HG03442 (cell line): ENCODE measurements at regions not wholly inside any gene's neighbourhood (a gene's known extent, or its start where the extent isn't known, plus 50 kb on each side); places are given as distances from the start of the nearest gene placed in this dataset.
"Not testable (repeated sequence)": the region's sequence is repeated elsewhere in the genome, so short reads cannot be mapped to it uniquely, and the experiment has no call there.

Source experiments
- ATAC-seq: cut with Tn5 transposase; IDR thresholded peaks from one replicate; pipeline ENCODE4 v1.9.1; 2021; ENCODE audit warnings: mild to moderate bottlenecking, moderate library complexity; ENCODE audit not compliant: unreplicated experiment

DNA sequence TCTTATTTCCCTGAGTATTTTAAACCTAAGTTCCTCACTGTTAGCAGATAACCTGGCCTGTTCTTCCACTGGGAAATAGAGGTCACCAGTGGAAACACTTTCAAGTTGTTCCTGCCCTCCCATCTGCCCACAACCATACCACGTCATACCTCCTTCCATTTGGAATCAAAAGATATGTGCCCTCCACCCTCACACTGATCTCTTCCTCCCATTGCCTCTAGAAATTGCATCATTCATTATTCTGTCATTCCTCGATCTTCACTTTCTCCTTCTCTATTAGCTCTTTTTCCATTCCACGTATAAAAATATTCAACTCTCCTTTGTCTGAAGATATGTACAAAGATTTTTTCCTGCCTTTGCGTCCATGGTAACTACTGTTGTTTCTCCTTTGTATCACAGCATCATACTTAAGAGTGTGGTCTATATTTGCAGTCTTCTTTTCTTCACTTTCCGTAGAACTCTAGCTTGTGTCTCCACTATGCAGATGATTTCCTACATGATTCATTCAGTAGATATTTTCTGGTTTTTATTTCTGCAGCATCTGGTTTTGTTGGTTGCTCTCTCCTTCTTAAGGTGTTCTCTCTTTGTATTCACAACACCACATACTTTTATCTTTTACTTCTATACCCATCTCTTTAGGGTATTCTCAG, 312.3 kb downstream of the REEP3 start:
- ATAC-seq = no peak

GRCh38 chr10:63836666-63837442, 315.7 kb downstream of the REEP3 start:
- ATAC-seq = no peak

DNA sequence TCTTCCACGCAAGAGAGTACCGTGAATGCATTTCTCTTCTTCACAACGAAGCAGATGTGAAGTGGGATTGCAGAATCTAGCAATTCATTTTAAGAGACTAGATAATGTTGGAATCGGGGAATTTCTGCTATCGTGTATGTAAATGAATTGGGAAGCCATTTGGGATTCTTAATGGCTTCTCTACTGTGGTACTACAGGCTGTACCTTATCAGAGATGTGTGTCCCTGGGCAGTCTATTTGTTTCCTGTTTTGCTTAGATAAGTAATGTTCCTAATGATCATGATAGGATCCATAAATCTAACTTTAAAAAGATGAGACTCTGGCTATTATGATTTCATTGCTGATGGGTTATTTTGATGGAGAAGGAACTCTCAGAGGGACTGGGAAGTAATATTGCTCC, 320.6 kb downstream of the REEP3 start:
- ATAC-seq = no peak

DNA sequence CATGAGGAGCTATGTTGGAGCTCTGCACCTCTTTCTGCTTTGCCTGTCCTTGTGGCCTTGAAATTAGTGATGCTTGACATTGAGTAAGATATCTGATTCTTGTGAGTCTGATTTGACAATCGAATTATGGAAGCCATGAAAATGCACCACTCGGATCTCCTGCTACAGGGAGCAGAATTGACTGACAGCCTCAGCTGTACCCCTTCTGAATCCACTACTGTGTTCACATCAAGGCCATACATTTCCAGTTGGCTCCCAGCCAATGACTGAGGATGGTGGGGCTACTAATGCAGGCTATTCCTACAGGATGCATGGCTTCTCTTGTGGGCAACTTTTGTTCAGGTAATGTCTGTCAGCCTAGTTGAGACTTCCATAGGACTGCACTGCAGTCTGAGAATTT, 321.9 kb downstream of the REEP3 start:
- no peak for ATAC-seq

DNA sequence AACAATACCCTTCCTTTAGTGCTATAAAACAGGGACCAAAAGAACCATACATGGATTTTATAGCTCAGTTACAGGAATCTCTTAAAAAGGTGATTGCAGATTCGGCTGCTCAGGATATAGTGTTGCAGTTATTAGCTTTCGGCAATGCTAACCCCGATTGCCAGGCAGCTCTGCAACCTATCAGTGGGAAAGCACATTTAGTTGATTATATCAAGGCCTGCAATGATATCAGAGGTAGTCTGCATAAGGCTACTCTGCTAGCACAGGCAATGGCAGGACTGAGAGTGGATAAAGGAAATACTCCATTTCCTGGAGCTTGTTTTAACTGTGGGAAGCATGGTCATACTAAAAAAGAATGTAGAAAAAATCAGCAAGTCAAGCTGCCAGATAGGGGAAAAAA, 327.7 kb downstream of the REEP3 start:
- ATAC-seq = not testable (repeated sequence)

GRCh38 chr10:63862860-63863259, 341.7 kb downstream of the REEP3 start:
- no peak for ATAC-seq

DNA sequence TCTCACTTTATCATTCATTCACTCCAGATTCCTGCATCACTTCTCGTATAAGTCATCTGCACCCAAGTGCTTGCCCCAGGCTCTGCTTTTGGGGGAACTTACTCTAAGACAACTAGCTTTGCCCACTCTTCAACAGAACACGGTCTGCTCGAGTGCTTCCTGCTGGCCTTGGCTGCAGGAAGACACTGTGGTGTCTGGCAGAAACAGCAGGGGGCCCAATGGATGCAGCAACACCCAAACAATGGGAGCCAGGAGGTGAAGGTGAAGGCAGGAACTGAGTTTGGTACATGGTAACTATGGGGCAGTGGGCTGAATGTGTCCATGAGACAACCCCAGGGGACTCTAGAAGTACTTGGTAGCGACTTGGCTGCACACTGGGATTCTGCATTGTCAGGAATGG, 344.0 kb downstream of the REEP3 start:
- ATAC-seq = no peak

DNA sequence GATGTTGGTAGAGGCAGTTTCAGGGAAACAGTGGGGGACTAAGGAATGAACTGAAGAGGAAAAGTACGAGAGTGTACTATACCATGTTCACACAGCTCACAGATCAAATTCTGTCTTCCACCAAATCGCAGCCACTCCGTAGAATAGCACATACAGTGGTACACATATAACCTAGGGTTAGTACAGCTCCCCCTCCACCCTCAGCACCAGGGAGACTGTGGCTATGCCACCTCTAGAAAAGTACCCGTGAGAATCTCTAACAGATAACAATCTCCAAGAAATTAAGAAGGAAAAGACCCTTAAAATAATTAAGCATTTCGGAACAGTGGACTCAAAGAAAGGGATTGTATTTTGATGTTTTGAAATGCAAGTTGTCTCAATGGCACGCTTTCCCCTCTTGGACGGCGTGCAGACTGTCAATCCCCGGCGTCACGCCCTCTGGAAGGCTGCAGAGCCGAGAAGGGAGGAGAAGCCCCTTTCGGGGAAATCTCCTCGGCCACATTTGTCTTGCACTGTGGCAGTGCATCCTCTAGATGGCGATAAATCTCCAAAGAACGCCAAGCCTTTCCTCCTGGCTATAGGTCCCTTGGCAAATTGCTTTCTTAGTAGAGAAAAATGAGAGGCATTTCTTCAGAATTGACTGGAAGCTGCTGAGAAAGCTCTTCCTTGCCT, 345.0 kb downstream of the REEP3 start:
- ATAC-seq = peak; percentile 87

- ATAC-seq = peak; percentile 59
Measured at GRCh38 chr10:63866747-63867140, 345.5 kb downstream of the REEP3 start.

DNA sequence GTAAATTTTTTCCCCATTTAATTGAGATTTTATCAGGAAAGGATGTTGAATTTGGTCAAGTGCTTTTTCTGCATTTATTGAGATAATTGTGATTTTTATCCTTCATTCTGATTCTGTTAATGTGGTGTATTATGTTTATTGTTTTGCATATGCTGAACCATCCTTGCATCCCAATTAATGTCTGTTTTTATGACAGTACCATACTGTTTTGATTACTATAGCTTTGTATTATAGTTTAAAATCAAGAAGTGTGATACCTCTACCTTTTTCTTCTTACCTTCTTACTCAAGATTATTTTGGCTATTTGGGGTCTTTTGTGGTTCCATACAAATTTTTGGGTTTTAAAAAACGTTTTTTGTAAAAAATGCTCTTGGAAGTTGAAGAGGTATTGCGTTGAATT, 357.2 kb downstream of the REEP3 start:
- no peak for ATAC-seq

GRCh38 chr10:63883861-63884260, 362.7 kb downstream of the REEP3 start:
- ATAC-seq = no peak

DNA sequence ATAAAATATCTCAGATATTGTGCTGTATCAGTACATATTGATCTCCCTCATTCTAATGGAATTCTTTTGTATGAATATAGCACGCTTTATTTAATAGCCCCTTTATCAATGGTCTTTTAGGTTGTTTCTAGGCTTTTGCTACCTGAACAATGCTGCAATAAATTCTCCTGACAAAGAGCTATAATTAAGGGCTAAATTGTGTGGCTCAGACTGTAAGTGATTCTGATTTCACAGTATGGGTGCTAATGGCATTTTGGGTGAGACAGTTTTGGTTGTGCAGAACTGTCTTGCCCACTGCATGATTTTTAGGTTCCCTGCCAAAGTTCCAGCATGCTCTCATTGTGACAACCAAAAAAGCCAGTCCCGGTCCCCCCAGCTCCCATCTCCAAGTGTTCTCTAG, 363.2 kb downstream of the REEP3 start:
- ATAC-seq = no peak

GRCh38 chr10:63885156-63885555, 364.0 kb downstream of the REEP3 start:
- ATAC-seq = no peak

DNA sequence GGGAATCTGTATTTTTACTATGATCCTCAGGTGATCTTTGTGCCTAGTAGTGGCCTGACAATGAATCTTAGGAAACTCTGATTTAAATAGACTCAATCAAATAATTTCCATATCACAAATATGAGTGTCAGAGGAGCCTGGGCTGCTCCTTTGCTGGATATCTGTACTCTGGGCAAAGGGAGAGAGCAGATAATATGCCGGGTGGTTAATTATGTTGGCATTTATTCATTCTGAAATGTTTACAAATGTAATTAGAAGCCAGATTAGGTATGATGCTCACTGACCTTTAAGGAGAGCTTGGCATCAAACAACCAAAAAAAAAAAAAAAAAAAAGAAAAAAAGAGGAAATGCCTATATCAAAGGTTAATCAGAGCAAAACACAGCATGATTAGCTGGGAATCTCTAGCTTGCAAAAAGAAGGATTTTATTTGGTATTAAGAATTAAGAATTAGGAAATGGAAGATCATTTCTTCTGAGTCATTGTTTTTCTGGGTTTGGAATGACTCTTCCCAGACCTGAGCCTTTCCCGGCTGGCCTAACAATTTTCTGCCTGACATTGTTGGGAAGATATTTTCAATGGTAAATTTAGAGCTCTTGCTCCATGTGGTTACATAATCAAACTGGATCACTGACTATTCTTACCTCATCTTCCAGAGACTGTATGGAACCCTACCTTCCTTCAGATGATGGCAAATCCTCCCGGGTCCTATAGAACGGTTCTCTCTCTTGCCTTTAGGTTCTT, 365.3 kb downstream of the REEP3 start:
- no peak for ATAC-seq

- ATAC-seq = no peak
Measured at GRCh38 chr10:63887023-63887589, 365.9 kb downstream of the REEP3 start.

DNA sequence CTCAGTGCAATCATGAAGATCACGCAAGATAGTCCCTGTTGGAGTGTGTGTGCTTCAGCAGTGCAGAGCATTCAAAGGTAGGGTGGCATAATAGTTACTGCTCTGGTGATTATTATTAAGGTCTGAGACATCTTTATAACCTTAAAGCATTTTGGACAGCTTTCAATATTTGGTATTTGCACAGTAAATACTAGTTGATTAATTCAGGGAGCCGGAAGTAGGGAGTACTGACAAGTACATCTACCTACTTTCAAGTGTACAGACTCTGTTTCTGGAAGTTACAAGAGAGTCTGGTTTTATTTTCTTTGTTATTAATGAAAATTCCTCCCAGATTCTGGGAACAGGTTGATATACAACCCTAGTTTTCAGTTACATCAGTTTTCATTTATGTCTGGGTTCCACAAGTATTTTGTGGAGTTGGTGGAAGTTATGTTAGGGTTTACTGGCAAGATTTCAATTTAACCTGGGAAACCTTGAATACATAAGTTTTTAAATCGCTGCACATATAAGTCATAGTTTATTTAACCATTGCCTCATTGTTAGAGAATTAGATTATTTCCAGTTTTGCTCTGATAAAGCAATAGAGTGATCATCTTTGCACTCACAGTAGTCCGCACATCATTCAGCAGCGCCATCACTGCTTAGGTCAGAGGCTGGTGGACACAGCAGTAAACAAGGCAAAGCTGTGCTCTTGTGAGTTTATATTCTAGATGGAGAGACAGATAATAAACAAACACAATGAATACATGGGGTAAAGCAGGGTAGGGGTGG, 366.6 kb downstream of the REEP3 start:
- no peak for ATAC-seq

DNA sequence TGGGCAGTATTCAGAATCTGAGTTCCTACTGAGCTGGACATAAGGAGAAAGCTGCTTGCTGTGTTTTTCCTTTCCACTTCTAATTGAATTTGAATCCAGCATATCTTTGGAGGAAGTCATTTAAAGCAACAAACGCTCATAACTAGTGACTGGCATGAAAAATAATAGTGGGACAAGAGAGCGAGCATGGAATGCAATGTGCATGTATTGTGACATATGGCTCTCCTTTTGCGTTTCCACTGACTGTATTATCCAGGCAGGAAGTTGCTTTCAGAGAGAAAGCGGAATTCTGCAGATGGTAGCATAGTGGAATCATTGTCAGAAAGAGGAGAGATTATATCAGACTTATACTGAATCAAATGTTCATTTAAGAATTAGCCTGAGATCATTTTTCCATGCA, 368.6 kb downstream of the REEP3 start:
- no peak for ATAC-seq

GRCh38 chr10:63896992-63897391, 375.8 kb downstream of the REEP3 start:
- ATAC-seq = no peak

DNA sequence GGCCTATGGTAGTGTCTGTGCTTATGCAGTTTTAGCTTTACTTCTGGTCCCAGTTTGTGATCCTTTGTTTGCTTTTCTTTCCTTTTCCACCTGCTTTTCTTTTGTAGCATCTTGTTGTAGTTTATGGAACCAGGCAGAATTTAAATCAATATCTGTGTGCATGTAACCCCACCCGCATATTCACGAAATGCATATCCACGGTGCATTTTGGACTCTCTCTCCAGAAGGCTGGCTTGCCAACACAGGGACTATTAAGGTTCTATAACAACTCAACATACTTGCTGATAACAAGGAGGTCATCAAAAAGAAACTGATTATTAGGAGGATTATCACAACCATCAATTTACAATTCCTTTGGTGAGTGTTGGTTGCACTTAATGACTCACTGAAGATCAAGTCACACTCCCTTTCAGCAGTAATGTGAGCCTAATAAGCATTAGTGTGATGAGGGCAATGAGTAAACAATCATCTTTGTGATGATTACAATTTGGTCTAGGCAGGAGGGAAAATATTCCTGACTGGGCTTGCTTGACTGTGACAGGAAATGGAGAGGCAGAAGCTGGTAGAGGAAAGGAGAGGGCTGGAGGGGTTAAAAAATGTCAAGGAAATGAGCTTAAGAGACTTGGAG, 378.6 kb downstream of the REEP3 start:
- no peak for ATAC-seq

- ATAC-seq = no peak
Measured at GRCh38 chr10:63901228-63901627, 380.0 kb downstream of the REEP3 start.
